Nephron progenitor cell (in vitro differentiated cells): ENCODE measurements at regions not wholly inside any gene's neighbourhood (a gene's known extent, or its start where the extent isn't known, plus 50 kb on each side); places are given as distances from the start of the nearest gene placed in this dataset.
A peak's percentile ranks its signal among the peaks of the same experiment; 100 is the strongest.

Experiments
- DNase-seq: peaks from one replicate; pipeline ENCODE4 v3.0.0; 2021
- H3K27ac Mint-ChIP-seq: 2 replicates; pipeline ENCODE4 v1.8.0; 2021; ENCODE audit warnings: mild to moderate bottlenecking, moderate library complexity, mixed read lengths
- H3K27me3 Mint-ChIP-seq: 2 replicates; pipeline ENCODE4 v1.8.0; 2021; ENCODE audit warnings: mild to moderate bottlenecking, low read depth, mixed read lengths; ENCODE audit not compliant: poor library complexity
- H3K36me3 Mint-ChIP-seq: 2 replicates; pipeline ENCODE4 v1.8.0; 2021; ENCODE audit warnings: low read depth, mixed read lengths
- H3K4me1 Mint-ChIP-seq: 2 replicates; pipeline ENCODE4 v1.8.0; 2021; ENCODE audit warnings: mixed read lengths
- H3K4me3 Mint-ChIP-seq: 2 replicates; pipeline ENCODE4 v1.8.0; 2021; ENCODE audit warnings: mild to moderate bottlenecking, moderate library complexity, mixed read lengths
- H3K9me3 Mint-ChIP-seq: 2 replicates; pipeline ENCODE4 v1.8.0; 2021; ENCODE audit warnings: mild to moderate bottlenecking, moderate library complexity, mixed read lengths
- CTCF ChIP-seq: fragments of 200-600 bp; sonication (generic); IDR thresholded peaks from 2 replicates; pipeline ENCODE4 v1.5.0; 2021; ENCODE audit warnings: antibody characterized with exemption

- peaks cover 10% of the 10 kb centered on the region for H3K9me3 Mint-ChIP-seq
- H3K27me3 Mint-ChIP-seq, result peaks cover 4% of the 10 kb centered on the region
- TF ChIP-seq CTCF, result no peak
- no peak overlapping the region for H3K27ac Mint-ChIP-seq
- H3K36me3 Mint-ChIP-seq, result no peaks in the 10 kb centered on the region
- DNase-seq, result no peak
- H3K4me1 Mint-ChIP-seq, result no peaks in the 10 kb centered on the region
- no peak overlapping the region for H3K4me3 Mint-ChIP-seq
Measured at GRCh38 chrX:4706961-4707360, 993.5 kb upstream of the PRKX start.

GRCh38 chrX:4690521-4690920 is 977.1 kb upstream of the PRKX start:
- TF ChIP-seq CTCF, result no peak
- H3K4me3 Mint-ChIP-seq, result no peak overlapping the region
- H3K9me3 Mint-ChIP-seq, result peaks cover 5% of the 10 kb centered on the region
- no peaks in the 10 kb centered on the region for H3K27me3 Mint-ChIP-seq
- H3K4me1 Mint-ChIP-seq, result no peaks in the 10 kb centered on the region
- peak overlapping the region; percentile 15 for H3K27ac Mint-ChIP-seq
- no peaks in the 10 kb centered on the region for H3K36me3 Mint-ChIP-seq
- no peak for DNase-seq

GRCh38 chrX:4682636-4683035 is 969.2 kb upstream of the PRKX start:
- Mint-ChIP-seq H3K4me1 (peaks cover 10% of the 10 kb centered on the region), H3K36me3 (no peaks in the 10 kb centered on the region), H3K27me3 (peaks cover 6% of the 10 kb centered on the region), H3K9me3 (no peaks in the 10 kb centered on the region), H3K4me3 (no peak overlapping the region), H3K27ac (peak overlapping the region; percentile 10)
- no peak for DNase-seq
- no peak for TF ChIP-seq CTCF

- no peak overlapping the region for H3K27ac Mint-ChIP-seq
- H3K36me3 Mint-ChIP-seq, result no peaks in the 10 kb centered on the region
Measured at GRCh38 chrX:4675686-4676300, 962.3 kb upstream of the PRKX start.

GRCh38 chrX:4674028-4674782 is 960.8 kb upstream of the PRKX start:
- no peaks in the 10 kb centered on the region for H3K9me3 Mint-ChIP-seq

More at GRCh38 chrX:4675686-4676300, 962.3 kb upstream of the PRKX start:
- Mint-ChIP-seq H3K4me1 (no peaks in the 10 kb centered on the region), H3K9me3 (no peaks in the 10 kb centered on the region), H3K27me3 (no peaks in the 10 kb centered on the region), H3K4me3 (no peak overlapping the region)
- TF ChIP-seq CTCF, result no peak
- no peak for DNase-seq

More at GRCh38 chrX:4674028-4674782, 960.8 kb upstream of the PRKX start:
- H3K4me1 Mint-ChIP-seq, result no peaks in the 10 kb centered on the region
- no peaks in the 10 kb centered on the region for H3K36me3 Mint-ChIP-seq
- H3K27me3 Mint-ChIP-seq, result no peaks in the 10 kb centered on the region
- TF ChIP-seq CTCF, result no peak
- no peak overlapping the region for H3K4me3 Mint-ChIP-seq
- DNase-seq, result no peak
- H3K27ac Mint-ChIP-seq, result no peak overlapping the region
